MM.1S (cell line): ENCODE measurements at regions not wholly inside any gene's neighbourhood (a gene's known extent, or its start where the extent isn't known, plus 50 kb on each side); places are given as distances from the start of the nearest gene placed in this dataset.

Source experiments
- DNase-seq: peaks from one replicate; pipeline ENCODE4 v3.0.0-alpha.2; 2015
- H2AFZ ChIP-seq: fragments of 300-600 bp; sonication (generic); 2 replicates; pipeline ENCODE4 v1.6.0; 2016; ENCODE audit warnings: antibody characterized with exemption, low read length
- H3F3A ChIP-seq: fragments of 300-600 bp; sonication (generic); 2 replicates; pipeline ENCODE4 v1.6.1; 2016; ENCODE audit warnings: mild to moderate bottlenecking, antibody characterized with exemption, low read length, moderate library complexity, mixed read lengths; ENCODE audit not compliant: insufficient read depth
- H3K27ac ChIP-seq: fragments of 300-600 bp; sonication (generic); 2 replicates; pipeline ENCODE4 v1.5.1; 2016; ENCODE audit warnings: mild to moderate bottlenecking, low read length
- H3K27me3 ChIP-seq: fragments of 300-600 bp; sonication (generic); replicated peaks from 2 replicates; pipeline ENCODE4 v1.6.0; 2016; ENCODE audit warnings: low read length; ENCODE audit not compliant: insufficient read depth
- H3K36me3 ChIP-seq: fragments of 300-600 bp; sonication (generic); replicated peaks from 2 replicates; pipeline ENCODE4 v1.6.1; 2016; ENCODE audit warnings: mild to moderate bottlenecking, low read length, mixed read lengths; ENCODE audit not compliant: insufficient read depth
- H3K4me1 ChIP-seq: fragments of 300-600 bp; sonication (generic); 2 replicates; pipeline ENCODE4 v1.6.1; 2016; ENCODE audit warnings: low read length, mixed read lengths
- H3K4me2 ChIP-seq: fragments of 300-600 bp; sonication (generic); 2 replicates; pipeline ENCODE4 v1.6.0; 2016; ENCODE audit warnings: low read depth, low read length
- H3K4me3 ChIP-seq: fragments of 300-600 bp; sonication (generic); 2 replicates; pipeline ENCODE4 v1.5.1; 2016; ENCODE audit warnings: low read length, mixed read lengths
- H3K79me2 ChIP-seq: fragments of 300-600 bp; sonication (generic); 2 replicates; pipeline ENCODE4 v1.6.1; 2016; ENCODE audit warnings: mixed run types, low read length, mixed read lengths
- H3K9ac ChIP-seq: fragments of 300-600 bp; sonication (generic); 2 replicates; pipeline ENCODE4 v1.6.1; 2016; ENCODE audit warnings: low read length, mixed read lengths
- H3K9me2 ChIP-seq: fragments of 300-600 bp; sonication (generic); replicated peaks from 2 replicates; pipeline ENCODE4 v1.6.1; 2016; ENCODE audit warnings: mild to moderate bottlenecking, low read length, mixed read lengths; ENCODE audit not compliant: insufficient read depth
- H3K9me3 ChIP-seq: fragments of 300-600 bp; sonication (generic); replicated peaks from 2 replicates; pipeline ENCODE4 v1.6.1; 2016; ENCODE audit warnings: mild to moderate bottlenecking, low read length, mixed read lengths; ENCODE audit not compliant: insufficient read depth
- H4K20me1 ChIP-seq: fragments of 300-600 bp; sonication (generic); 2 replicates; pipeline ENCODE4 v1.6.1; 2016; ENCODE audit warnings: mild to moderate bottlenecking, low read length, moderate library complexity, mixed read lengths; ENCODE audit not compliant: insufficient read depth
- CTCF ChIP-seq: fragments of 300-600 bp; sonication (generic); IDR thresholded peaks from 2 replicates; pipeline ENCODE4 v1.5.1; 2016; ENCODE audit warnings: antibody characterized with exemption, low read length, mixed read lengths
- EZH2 ChIP-seq: fragments of 300-600 bp; sonication (generic); optimal IDR thresholded peaks from 2 replicates; pipeline ENCODE3; 2017; ENCODE audit warnings: low read depth, mild to moderate bottlenecking, antibody characterized with exemption, low read length, mixed read lengths
- EZH2phosphoT487 ChIP-seq: fragments of 300-600 bp; sonication (generic); IDR thresholded peaks from 2 replicates; pipeline ENCODE4 v1.6.1; 2018; ENCODE audit warnings: antibody characterized with exemption, low read length

GRCh38 chr14:34231626-34232025 lies 230.4 kb downstream of the SPTSSA start:
- Histone ChIP-seq H3F3A (no peaks in the 10 kb centered on the region), H3K4me3 (no peak overlapping the region), H3K27ac (no peak overlapping the region), H3K9me2 (no peaks in the 10 kb centered on the region), H3K36me3 (no peaks in the 10 kb centered on the region), H2AFZ (no peak overlapping the region), H3K4me2 (no peak overlapping the region), H3K9me3 (no peaks in the 10 kb centered on the region), H3K4me1 (no peaks in the 10 kb centered on the region), H3K27me3 (no peaks in the 10 kb centered on the region), H3K79me2 (no peaks in the 10 kb centered on the region), H3K9ac (no peak overlapping the region), H4K20me1 (no peaks in the 10 kb centered on the region)
- no peak for DNase-seq
- TF ChIP-seq CTCF (no peak), EZH2 (no peak), EZH2phosphoT487 (no peak)

- TF ChIP-seq EZH2 (no peak), EZH2phosphoT487 (no peak), CTCF (no peak)
- no peak for DNase-seq
- no peaks in the 10 kb centered on the region for H3F3A ChIP-seq
- no peak overlapping the region for H3K4me3 ChIP-seq
- H3K9ac ChIP-seq = no peak overlapping the region
- H3K79me2 ChIP-seq = no peaks in the 10 kb centered on the region
- no peak overlapping the region for H3K27ac ChIP-seq
- no peak overlapping the region for H3K4me2 ChIP-seq
- no peaks in the 10 kb centered on the region for H3K9me3 ChIP-seq
- no peaks in the 10 kb centered on the region for H3K4me1 ChIP-seq
- H4K20me1 ChIP-seq = no peaks in the 10 kb centered on the region
- no peaks in the 10 kb centered on the region for H3K36me3 ChIP-seq
- no peaks in the 10 kb centered on the region for H3K27me3 ChIP-seq
- no peaks in the 10 kb centered on the region for H3K9me2 ChIP-seq
- H2AFZ ChIP-seq = no peak overlapping the region
Measured at GRCh38 chr14:34229140-34229539, 232.9 kb downstream of the SPTSSA start.

GRCh38 chr14:34228650-34228976 lies 233.4 kb downstream of the SPTSSA start:
- Histone ChIP-seq H4K20me1 (no peaks in the 10 kb centered on the region), H3K27ac (no peak overlapping the region), H3K9me2 (no peaks in the 10 kb centered on the region), H3K9ac (no peak overlapping the region), H3K27me3 (no peaks in the 10 kb centered on the region), H3F3A (no peaks in the 10 kb centered on the region), H3K79me2 (no peaks in the 10 kb centered on the region), H2AFZ (no peak overlapping the region), H3K4me3 (no peak overlapping the region), H3K4me1 (no peaks in the 10 kb centered on the region), H3K9me3 (no peaks in the 10 kb centered on the region), H3K4me2 (no peak overlapping the region), H3K36me3 (no peaks in the 10 kb centered on the region)
- no peak for DNase-seq
- TF ChIP-seq CTCF = no peak
